HepG2 (cell line): ENCODE measurements at regions not wholly inside any gene's neighbourhood (a gene's known extent, or its start where the extent isn't known, plus 50 kb on each side); places are given as distances from the start of the nearest gene placed in this dataset.

ENCODE experiments used
- ATAC-seq: fragments of 200-7000 bp; cut with Tn5 transposase; 3 replicates; pipeline ENCODE4 v1.9.1; 2020; ENCODE audit warnings: mild to moderate bottlenecking, moderate library complexity
- BruUV-seq: library from RNA; stranded (reverse); fragments of 400-500 nt; replicated peaks from 2 replicates; lab custom pipeline; 2021; lab: Mats Ljungman, UMichigan
- CTCF ChIA-PET: fragments of 300-600 bp; formaldehyde crosslinking; extraction: SDS; loops from one replicate; lab custom pipeline; 2021; ENCODE audit warnings: low total read pairs, inconsistent platforms, low intra/inter-chr PET ratio; lab: Yijun Ruan, JAX
- POLR2A ChIA-PET: fragments of 350-600 bp; sonication (Branson Sonifier 250); formaldehyde crosslinking; loops from one replicate; lab custom pipeline; 2020; ENCODE audit warnings: antibody characterized with exemption, inconsistent platforms; lab: Yijun Ruan, JAX
- DNase-seq: peaks from one replicate; pipeline ENCODE4 v3.0.0-alpha.2; 2015; ENCODE audit warnings: low spot score
- FAIRE-seq: peaks from 3 replicates; lab custom pipeline; 2011; peaks lifted over from hg19 to GRCh38; lab: Jason Lieb, UNC
- H2AFZ ChIP-seq: one replicate; pipeline ENCODE4 v1.6.1; 2011; ENCODE audit warnings: low read length, inconsistent platforms
- H3K27ac ChIP-seq: fragments of 300-600 bp; 3 replicates; pipeline ENCODE4 v1.8.0; 2011; ENCODE audit warnings: mixed run types, mild to moderate bottlenecking, mixed read lengths, low read length, inconsistent platforms; ENCODE audit not compliant: insufficient read depth; ENCODE audit errors: extremely low read length
- H3K27me3 ChIP-seq, 2 experiments: fragments of 200-600 bp in 1 of 2; 2 replicates in 1 of 2; 3 replicates in 1 of 2; pipeline versions ENCODE4 v1.6.0 to v1.8.0; 2011; ENCODE audit warnings: low read length in 2 of 2, mild to moderate bottlenecking in 2 of 2, moderate library complexity in 2 of 2, inconsistent platforms in 1 of 2; ENCODE audit not compliant: insufficient read depth in 2 of 2, control insufficient read depth in 1 of 2
- H3K36me3 ChIP-seq, 2 experiments: fragments of 200-600 bp in 1 of 2; replicated peaks in 1 of 2; 2 replicates in 1 of 2; 3 replicates in 1 of 2; pipeline versions ENCODE4 v1.5.1 to v1.8.0; 2011; ENCODE audit warnings: low read length in 2 of 2, inconsistent platforms in 1 of 2; ENCODE audit not compliant: insufficient read depth in 2 of 2, control insufficient read depth in 1 of 2
- H3K4me1 ChIP-seq: 2 replicates; pipeline ENCODE4 v1.5.1; 2012; ENCODE audit warnings: low read length, inconsistent platforms; ENCODE audit not compliant: insufficient read depth
- H3K4me2 ChIP-seq: 2 replicates; pipeline ENCODE4 v1.6.0; 2011; ENCODE audit warnings: low read depth, low read length, inconsistent platforms
- H3K4me3 ChIP-seq, 3 experiments: fragments of 200-600 bp in 1 of 3; sonication (generic), shearing (Covaris generic) in 1 of 3; replicated peaks in 1 of 3; 2 replicates each; pipeline ENCODE4 v1.5.1; 2011 to 2016; ENCODE audit warnings: low read length in 3 of 3, inconsistent platforms in 2 of 3, low read depth in 2 of 3, mild to moderate bottlenecking in 2 of 3, control low read depth in 1 of 3, mixed read lengths in 1 of 3; ENCODE audit not compliant: insufficient read depth in 1 of 3
- H3K79me2 ChIP-seq: one replicate; pipeline ENCODE4 v1.6.1; 2011; ENCODE audit warnings: low read length, inconsistent platforms; ENCODE audit not compliant: insufficient read depth
- H3K9ac ChIP-seq: 2 replicates; pipeline ENCODE4 v1.6.0; 2011; ENCODE audit warnings: mild to moderate bottlenecking, low read depth, low read length, inconsistent platforms; ENCODE audit not compliant: insufficient read depth
- H3K9me3 ChIP-seq: 2 replicates; pipeline ENCODE4 v1.5.1; 2012; ENCODE audit warnings: mild to moderate bottlenecking, low read length
- H4K20me1 ChIP-seq: 2 replicates; pipeline ENCODE4 v1.6.0; 2011; ENCODE audit warnings: inconsistent platforms, mild to moderate bottlenecking, low read length, moderate library complexity; ENCODE audit not compliant: insufficient read depth
- AGO1 ChIP-seq: fragments of 200-400 bp; formaldehyde crosslinking; IDR thresholded peaks from 2 replicates; pipeline ENCODE4 v1.6.1; 2017; ENCODE audit warnings: mild to moderate bottlenecking, low read depth, low read length, moderate library complexity; ENCODE audit not compliant: poor library complexity, severe bottlenecking
- ELF1 ChIP-seq: sonication (generic); formaldehyde crosslinking; IDR thresholded peaks from 2 replicates; pipeline ENCODE4 v1.4.0; 2020; ENCODE audit warnings: missing genetic modification reagents
- GATAD2A ChIP-seq: IDR thresholded peaks from 2 replicates; pipeline ENCODE4 v1.6.1; 2016
- HCFC1 ChIP-seq: fragments of 150-350 bp; IDR thresholded peaks from 2 replicates; pipeline ENCODE4 v1.6.1; 2014; ENCODE audit warnings: low read depth, low read length
- IRF2 ChIP-seq: IDR thresholded peaks from 2 replicates; pipeline ENCODE4 v1.6.1; 2018; ENCODE audit warnings: missing genetic modification reagents, missing compliant biosample characterization
- KDM2A ChIP-seq: sonication (generic); formaldehyde crosslinking; IDR thresholded peaks from 2 replicates; pipeline ENCODE4 v1.4.0; 2020; ENCODE audit warnings: low read depth, missing genetic modification reagents, borderline replicate concordance
- MAFG ChIP-seq: sonication (generic); formaldehyde crosslinking; IDR thresholded peaks from 2 replicates; pipeline ENCODE4 v1.5.1; 2020; ENCODE audit warnings: mild to moderate bottlenecking, missing genetic modification reagents
- MBNL3 ChIP-seq: fragments of 250-450 bp; sonication (Bioruptor Pico); conservative IDR thresholded peaks from 2 replicates; pipeline ENCODE4 v1.8.0; 2022; ENCODE audit warnings: mild to moderate bottlenecking, inconsistent platforms
- MXI1 ChIP-seq: IDR thresholded peaks from 3 replicates; pipeline ENCODE4 v1.6.1; 2012; ENCODE audit warnings: low read depth, low read length, inconsistent platforms, borderline replicate concordance
- SALL1 ChIP-seq: sonication (generic); formaldehyde crosslinking; IDR thresholded peaks from 2 replicates; pipeline ENCODE4 v1.8.0; 2022; ENCODE audit warnings: mild to moderate bottlenecking, missing genetic modification reagents
- THAP11 ChIP-seq: IDR thresholded peaks from 2 replicates; pipeline ENCODE4 v1.6.1; 2016; ENCODE audit warnings: missing biosample characterization, missing genetic modification reagents
- ZNF253 ChIP-seq: sonication (generic); formaldehyde crosslinking; IDR thresholded peaks from 2 replicates; pipeline ENCODE4 v1.8.0; 2022; ENCODE audit warnings: mild to moderate bottlenecking, missing genetic modification reagents, borderline replicate concordance
- ZNF446 ChIP-seq: sonication (generic); formaldehyde crosslinking; IDR thresholded peaks from 2 replicates; pipeline ENCODE4 v1.5.0; 2020; ENCODE audit warnings: mild to moderate bottlenecking, missing genetic modification reagents
- ZNF546 ChIP-seq: sonication (generic); formaldehyde crosslinking; conservative IDR thresholded peaks from 2 replicates; pipeline ENCODE4 v1.8.1; 2023; ENCODE audit warnings: mild to moderate bottlenecking, missing genetic modification reagents
- ZNF557 ChIP-seq: sonication (generic); formaldehyde crosslinking; IDR thresholded peaks from 2 replicates; pipeline ENCODE4 v1.4.0; 2020; ENCODE audit warnings: missing genetic modification reagents
- ZNF788 ChIP-seq: sonication (generic); formaldehyde crosslinking; IDR thresholded peaks from 2 replicates; pipeline ENCODE4 v1.5.0; 2020; ENCODE audit warnings: mild to moderate bottlenecking, missing genetic modification reagents, borderline replicate concordance
- WGBS: methylation state at CpG from one replicate; pipeline ENCODE4 v1.1.6; 2017; ENCODE audit warnings: low lambda C conversion rate; 5-methylcytosine and 5-hydroxymethylcytosine counted together
- in situ Hi-C: cut with HindIII; loops from 2 replicates; pipeline ENCODE4 v1.10.0; 2017; ENCODE audit warnings: low pct_unique_long_range_greater_than_20kb; ENCODE audit not compliant: extremely low pct_ligation_motif_present
- intact Hi-C: fragments of 100-400 bp; cut with micrococcal nuclease; formaldehyde crosslinking; loops from one replicate; pipeline ENCODE4 v1.10.0; 2022; ENCODE audit not compliant: unreplicated experiment
- TF ChIP-seq, protein P1 (sequence below): sonication (generic); formaldehyde crosslinking; IDR thresholded peaks from 2 replicates; pipeline ENCODE4 v1.4.0; 2020; ENCODE audit warnings: missing genetic modification reagents
- TF ChIP-seq, protein P2 (sequence below): IDR thresholded peaks from 2 replicates; pipeline ENCODE4 v1.6.1; 2016; ENCODE audit warnings: missing compliant biosample characterization, missing genetic modification reagents, borderline replicate concordance

DNA sequence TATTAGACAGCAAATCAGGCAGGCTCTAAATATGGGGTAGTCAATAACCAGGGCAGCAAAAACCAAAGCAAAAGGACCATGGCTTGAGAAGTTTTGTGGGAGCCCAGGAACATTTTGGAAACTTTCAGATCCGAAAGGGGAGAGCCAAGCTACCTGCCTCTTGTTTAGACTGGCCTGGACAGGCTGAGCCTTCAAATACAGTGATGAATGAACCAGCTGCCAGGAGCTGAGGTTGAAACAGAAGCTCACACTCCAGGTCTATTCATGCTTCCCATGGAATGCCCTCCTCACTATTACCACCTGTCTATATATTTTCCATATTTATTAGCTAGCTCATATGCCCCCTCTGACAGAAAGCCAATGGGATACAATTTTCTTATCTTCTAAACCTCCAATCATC lies 150.8 kb upstream of the SLC44A1 start:
- WGBS, result 11% methylated on average over 1 of the region's 1 CpG
- H3K79me2 ChIP-seq, result no peaks in the 10 kb centered on the region
- no peaks in the 10 kb centered on the region for H3K36me3 ChIP-seq
- intact Hi-C loops, result no loop called here
- H2AFZ ChIP-seq, result no peak overlapping the region
- ChIA-PET POLR2A (interaction anchor here (1.3 kb wide), 1 partner anchor 167 kb away, joined by 3 read pairs; no protein-coding TSS in a partner anchor), CTCF (no interaction called here)
- no peak overlapping the region for H3K9ac ChIP-seq
- no peaks in the 10 kb centered on the region for H3K27me3 ChIP-seq
- FAIRE-seq (no peak), DNase-seq (no peak), ATAC-seq (no peak)
- TF ChIP-seq ZNF788 (CRISPR knock-in tag) (no peak), MBNL3 (CRISPR knock-in tag) (no peak), ZNF446 (CRISPR knock-in tag) (no peak), THAP11 (CRISPR knock-in tag) (no peak), MXI1 (no peak), MAFG (CRISPR knock-in tag) (no peak), KDM2A (CRISPR knock-in tag) (no peak), ZNF253 (CRISPR knock-in tag) (no peak)
- in situ Hi-C loops, result no loop called here
- H3K27ac ChIP-seq, result no peak overlapping the region
- H4K20me1 ChIP-seq, result no peaks in the 10 kb centered on the region
- H3K4me2 ChIP-seq, result no peak overlapping the region
- H3K4me1 ChIP-seq, result peaks cover 17% of the 10 kb centered on the region
- no peak overlapping the region for H3K4me3 ChIP-seq
- no TSS peak for BruUV-seq
- H3K9me3 ChIP-seq, result no peaks in the 10 kb centered on the region

DNA sequence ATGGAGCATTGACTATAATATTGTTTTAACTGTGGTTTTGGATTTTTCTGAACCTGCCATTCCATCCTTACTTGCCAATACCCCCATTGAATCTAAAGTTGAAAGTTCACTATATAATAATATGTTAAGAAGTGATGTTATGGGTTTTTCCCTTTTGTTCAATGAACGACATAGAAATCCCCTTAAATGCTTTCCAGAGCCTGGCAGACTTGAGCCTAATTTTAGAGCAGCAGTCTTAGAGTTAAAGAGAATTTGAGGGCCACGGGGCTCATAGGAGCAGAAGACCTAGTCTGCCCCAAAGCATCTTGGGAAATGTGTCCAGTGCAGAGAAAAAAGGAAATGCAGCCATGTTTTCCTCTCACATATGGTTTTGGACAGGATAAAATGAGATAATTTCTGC lies 146.1 kb upstream of the SLC44A1 start:
- Histone ChIP-seq H3K9ac (no peak overlapping the region), H4K20me1 (no peaks in the 10 kb centered on the region), H3K27me3 (no peaks in the 10 kb centered on the region), H3K4me2 (no peak overlapping the region), H3K36me3 (no peaks in the 10 kb centered on the region), H2AFZ (no peak overlapping the region), H3K9me3 (no peaks in the 10 kb centered on the region), H3K79me2 (no peaks in the 10 kb centered on the region), H3K4me1 (no peaks in the 10 kb centered on the region), H3K27ac (no peak overlapping the region), H3K4me3 (no peak overlapping the region)
- 11% methylated on average over 2 of the region's 2 CpGs for WGBS
- ChIA-PET POLR2A (no interaction called here), CTCF (no interaction called here)
- DNase-seq (no peak), ATAC-seq (no peak), FAIRE-seq (no peak)
- in situ Hi-C loops (no loop called here), intact Hi-C loops (no loop called here)
- no TSS peak for BruUV-seq
- TF ChIP-seq ZNF557 (CRISPR knock-in tag) (no peak), IRF2 (CRISPR knock-in tag) (no peak), AGO1 (no peak), HCFC1 (no peak), SALL1 (CRISPR knock-in tag) (no peak), ZNF546 (CRISPR knock-in tag) (no peak), ELF1 (CRISPR knock-in tag) (no peak), GATAD2A (CRISPR knock-in tag) (no peak)
- TF ChIP-seq, protein P1, sequence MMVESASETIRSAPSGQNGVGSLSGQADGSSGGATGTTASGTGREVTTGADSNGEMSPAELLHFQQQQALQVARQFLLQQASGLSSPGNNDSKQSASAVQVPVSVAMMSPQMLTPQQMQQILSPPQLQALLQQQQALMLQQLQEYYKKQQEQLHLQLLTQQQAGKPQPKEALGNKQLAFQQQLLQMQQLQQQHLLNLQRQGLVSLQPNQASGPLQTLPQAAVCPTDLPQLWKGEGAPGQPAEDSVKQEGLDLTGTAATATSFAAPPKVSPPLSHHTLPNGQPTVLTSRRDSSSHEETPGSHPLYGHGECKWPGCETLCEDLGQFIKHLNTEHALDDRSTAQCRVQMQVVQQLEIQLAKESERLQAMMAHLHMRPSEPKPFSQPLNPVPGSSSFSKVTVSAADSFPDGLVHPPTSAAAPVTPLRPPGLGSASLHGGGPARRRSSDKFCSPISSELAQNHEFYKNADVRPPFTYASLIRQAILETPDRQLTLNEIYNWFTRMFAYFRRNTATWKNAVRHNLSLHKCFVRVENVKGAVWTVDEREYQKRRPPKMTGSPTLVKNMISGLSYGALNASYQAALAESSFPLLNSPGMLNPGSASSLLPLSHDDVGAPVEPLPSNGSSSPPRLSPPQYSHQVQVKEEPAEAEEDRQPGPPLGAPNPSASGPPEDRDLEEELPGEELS (CRISPR knock-in tag), result no peak
- TF ChIP-seq, protein P2, sequence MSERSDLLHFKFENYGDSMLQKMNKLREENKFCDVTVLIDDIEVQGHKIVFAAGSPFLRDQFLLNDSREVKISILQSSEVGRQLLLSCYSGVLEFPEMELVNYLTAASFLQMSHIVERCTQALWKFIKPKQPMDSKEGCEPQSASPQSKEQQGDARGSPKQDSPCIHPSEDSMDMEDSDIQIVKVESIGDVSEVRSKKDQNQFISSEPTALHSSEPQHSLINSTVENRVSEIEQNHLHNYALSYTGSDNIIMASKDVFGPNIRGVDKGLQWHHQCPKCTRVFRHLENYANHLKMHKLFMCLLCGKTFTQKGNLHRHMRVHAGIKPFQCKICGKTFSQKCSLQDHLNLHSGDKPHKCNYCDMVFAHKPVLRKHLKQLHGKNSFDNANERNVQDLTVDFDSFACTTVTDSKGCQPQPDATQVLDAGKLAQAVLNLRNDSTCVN (CRISPR knock-in tag), result no peak
